GM12892 (cell line): ENCODE measurements at regions not wholly inside any gene's neighbourhood (a gene's known extent, or its start where the extent isn't known, plus 50 kb on each side); places are given as distances from the start of the nearest gene placed in this dataset.

ENCODE experiments used
- POLR2AphosphoS5 ChIP-seq: IDR thresholded peaks from 2 replicates; pipeline ENCODE4 v1.6.1; 2011; ENCODE audit warnings: low read depth, low read length, control low read depth
- TAF1 ChIP-seq: IDR thresholded peaks from 2 replicates; pipeline ENCODE4 v1.6.1; 2011; ENCODE audit warnings: low read depth, mild to moderate bottlenecking, control low read depth, low read length, borderline replicate concordance

DNA sequence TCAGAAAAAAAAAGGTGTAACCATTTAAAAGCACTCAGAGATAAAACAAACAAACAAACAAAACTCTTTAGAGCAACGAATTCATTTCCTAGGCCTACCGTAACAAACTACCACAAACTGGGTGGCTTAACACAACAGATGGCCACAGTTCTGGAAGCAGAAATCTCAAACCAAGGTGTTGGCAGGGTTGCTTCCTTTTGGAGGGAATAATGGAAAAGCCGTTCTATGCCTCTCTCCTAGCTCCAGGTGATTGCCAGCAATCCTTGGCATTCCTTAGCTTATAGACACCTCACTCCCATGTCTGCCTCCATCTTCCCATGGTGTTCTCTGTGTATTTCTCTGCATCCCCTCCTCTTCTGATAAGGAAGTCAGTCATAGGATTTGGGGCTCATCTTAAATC, 200.4 kb downstream of the RAB38 start:
- TF ChIP-seq POLR2AphosphoS5 (no peak), TAF1 (no peak)
